CD4-positive, alpha-beta T cell (primary cell): ENCODE measurements at regions not wholly inside any gene's neighbourhood (a gene's known extent, or its start where the extent isn't known, plus 50 kb on each side); places are given as distances from the start of the nearest gene placed in this dataset.

Experiments
- ATAC-seq: fragments of 200-7000 bp; cut with Tn5 transposase; one replicate; pipeline ENCODE4 v1.10.0; 2022; ENCODE audit warnings: mild to moderate bottlenecking; ENCODE audit not compliant: poor library complexity
- CTCF ChIA-PET: fragments of 350-600 bp; sonication (Branson Sonifier 250); formaldehyde crosslinking; loops from one replicate; lab custom pipeline; 2021; ENCODE audit warnings: antibody characterized with exemption, inconsistent platforms; lab: Charles Lee
- POLR2A ChIA-PET: fragments of 350-600 bp; sonication (Branson Sonifier 250); formaldehyde crosslinking; loops from one replicate; lab custom pipeline; 2021; ENCODE audit warnings: antibody characterized with exemption, inconsistent platforms; lab: Charles Lee
- DNase-seq, 14 experiments: peaks; one replicate each; pipeline ENCODE4 v3.0.0-alpha.2; 2013 to 2020; ENCODE audit warnings: mixed read lengths in 2 of 14
- H3K27ac ChIP-seq, 2 donors: one replicate each; pipeline versions ENCODE4 v1.5.1 to v1.7.0; 2013; ENCODE audit warnings: low read length in 2 of 2, low read depth in 1 of 2, mild to moderate bottlenecking in 1 of 2
- H3K27me3 ChIP-seq, 2 experiments: 1 replicate in 1 of 2; 2 replicates in 1 of 2; pipeline versions ENCODE4 v1.6.1 to v1.7.0; 2013; ENCODE audit warnings: low read length in 2 of 2, control low read depth in 1 of 2, mild to moderate bottlenecking in 1 of 2, moderate library complexity in 1 of 2; ENCODE audit not compliant: insufficient read depth in 2 of 2, control insufficient read depth in 1 of 2
- H3K36me3 ChIP-seq: one replicate; pipeline ENCODE4 v1.6.1; 2013; ENCODE audit warnings: low read length, control low read depth; ENCODE audit not compliant: insufficient read depth
- H3K4me1 ChIP-seq: one replicate; pipeline ENCODE4 v1.6.1; 2013; ENCODE audit warnings: low read length, control low read depth; ENCODE audit not compliant: insufficient read depth
- H3K4me3 ChIP-seq: one replicate; pipeline ENCODE4 v1.5.1; 2013; ENCODE audit warnings: mild to moderate bottlenecking, low read length, moderate library complexity
- H3K9me3 ChIP-seq, 2 experiments: 1 replicate in 1 of 2; 2 replicates in 1 of 2; pipeline versions ENCODE4 v1.6.1 to v1.7.0; 2013; ENCODE audit warnings: low read length in 2 of 2, mild to moderate bottlenecking in 2 of 2, control low read depth in 1 of 2, moderate library complexity in 1 of 2; ENCODE audit not compliant: control insufficient read depth in 1 of 2, insufficient read depth in 1 of 2
- H3K27ac Mint-ChIP-seq: one replicate; pipeline ENCODE4 v1.8.0; 2020; ENCODE audit warnings: mixed read lengths
- H3K27me3 Mint-ChIP-seq: one replicate; pipeline ENCODE4 v1.8.0; 2021; ENCODE audit warnings: mixed read lengths
- H3K36me3 Mint-ChIP-seq: one replicate; pipeline ENCODE4 v1.8.0; 2021; ENCODE audit warnings: low read depth, mixed read lengths
- H3K4me1 Mint-ChIP-seq: one replicate; pipeline ENCODE4 v1.8.0; 2021; ENCODE audit warnings: low read depth, mixed read lengths
- H3K4me3 Mint-ChIP-seq: one replicate; pipeline ENCODE4 v1.8.0; 2020; ENCODE audit warnings: mild to moderate bottlenecking, mixed read lengths
- H3K9me3 Mint-ChIP-seq: one replicate; pipeline ENCODE4 v1.8.0; 2020; ENCODE audit warnings: mixed read lengths
- CTCF ChIP-seq: fragments of 200-600 bp; IDR thresholded peaks from one replicate; pipeline ENCODE4 v1.8.0; 2022; ENCODE audit warnings: antibody characterized with exemption, mild to moderate bottlenecking
- intact Hi-C, 2 experiments: fragments of 100-400 bp; cut with DNase I in 1 of 2; cut with micrococcal nuclease in 1 of 2; formaldehyde crosslinking; loops; one replicate each; pipeline versions ENCODE4 v1.15.1 to v1.9.0; 2023 to 2025; cut with DNase I, micrococcal nuclease

DNA sequence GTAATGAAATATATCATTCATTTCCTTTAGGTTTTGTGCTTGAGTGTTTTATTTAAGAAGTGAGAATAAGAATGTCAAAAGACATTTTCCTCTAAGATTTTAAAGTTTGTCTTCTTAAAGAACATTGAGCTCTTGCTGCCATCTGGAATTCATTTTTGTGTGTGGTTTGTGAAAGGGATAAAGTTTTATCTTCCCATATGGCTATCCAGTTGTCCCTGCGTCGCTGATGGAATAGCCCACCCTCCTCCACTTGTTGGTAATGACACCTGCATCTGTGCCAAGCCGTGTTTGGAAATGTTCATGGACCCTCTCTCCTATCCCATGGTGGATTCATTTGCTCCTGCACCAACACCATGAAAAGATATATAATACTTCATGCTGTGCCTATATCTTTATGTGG, 901.5 kb downstream of the BRD1 start:
- H3K36me3 Mint-ChIP-seq, result no peaks in the 10 kb centered on the region
- no peak for ATAC-seq
- intact Hi-C loops, result no loop called here

GRCh38 chr22:48925450-48925849, 902.2 kb downstream of the BRD1 start:
- H3K36me3 ChIP-seq, result no peaks in the 10 kb centered on the region
- DNase-seq, result no peak
- Mint-ChIP-seq H3K4me3 (no peak overlapping the region), H3K9me3 (no peaks in the 10 kb centered on the region), H3K27me3 (peaks cover 69% of the 10 kb centered on the region), H3K36me3 (no peaks in the 10 kb centered on the region), H3K4me1 (no peaks in the 10 kb centered on the region), H3K27ac (no peak overlapping the region)
- H3K9me3 ChIP-seq, result no peaks in the 10 kb centered on the region
- ChIA-PET POLR2A (no interaction called here), CTCF (no interaction called here)
- intact Hi-C loops, result no loop called here
- ATAC-seq, result no peak
- H3K27me3 ChIP-seq, result peaks cover 9 to 11% of the 10 kb centered on the region in 2 experiments
- no peak overlapping the region for H3K27ac ChIP-seq
- H3K4me1 ChIP-seq, result no peaks in the 10 kb centered on the region
- no peak overlapping the region for H3K4me3 ChIP-seq
- TF ChIP-seq CTCF, result no peak

More for the DNA sequence above, 901.5 kb downstream of the BRD1 start:
- H3K36me3 ChIP-seq, result no peaks in the 10 kb centered on the region
- H3K4me3 Mint-ChIP-seq, result no peak overlapping the region
- no peaks in the 10 kb centered on the region for H3K4me1 Mint-ChIP-seq
- peaks cover 4 to 7% of the 10 kb centered on the region in 2 experiments for H3K27me3 ChIP-seq
- no peak overlapping the region for H3K27ac ChIP-seq
- no peak for DNase-seq
- peaks cover 62% of the 10 kb centered on the region for H3K27me3 Mint-ChIP-seq
- H3K9me3 ChIP-seq, result no peaks in the 10 kb centered on the region
- CTCF ChIA-PET, result no interaction called here
- no peaks in the 10 kb centered on the region for H3K9me3 Mint-ChIP-seq
- no peak for TF ChIP-seq CTCF
- no peak overlapping the region for H3K27ac Mint-ChIP-seq
- POLR2A ChIA-PET, result no interaction called here
- H3K4me1 ChIP-seq, result no peaks in the 10 kb centered on the region
- H3K4me3 ChIP-seq, result no peak overlapping the region

- no peak for ATAC-seq
- Histone ChIP-seq H3K36me3 (no peaks in the 10 kb centered on the region), H3K9me3 (peaks cover 0 to 3% of the 10 kb centered on the region in 2 experiments), H3K27me3 (peaks cover 16 to 17% of the 10 kb centered on the region in 2 experiments), H3K4me1 (no peaks in the 10 kb centered on the region), H3K27ac (no peak overlapping the region), H3K4me3 (no peak overlapping the region)
- CTCF ChIA-PET, result no interaction called here
- H3K4me1 Mint-ChIP-seq, result no peaks in the 10 kb centered on the region
- H3K27me3 Mint-ChIP-seq, result peaks cover 67% of the 10 kb centered on the region
- no peak overlapping the region for H3K27ac Mint-ChIP-seq
- intact Hi-C loops, result no loop called here
- no peaks in the 10 kb centered on the region for H3K9me3 Mint-ChIP-seq
- no peak overlapping the region for H3K4me3 Mint-ChIP-seq
- POLR2A ChIA-PET, result no interaction called here
- no peak for TF ChIP-seq CTCF
- no peak for DNase-seq
- H3K36me3 Mint-ChIP-seq, result no peaks in the 10 kb centered on the region
Measured at GRCh38 chr22:48923996-48924395, 903.7 kb downstream of the BRD1 start.
